ENCODE measurements at regions not wholly inside any gene's neighbourhood (a gene's known extent, or its start where the extent isn't known, plus 50 kb on each side); places are given as distances from the start of the nearest gene placed in this dataset.

DNA sequence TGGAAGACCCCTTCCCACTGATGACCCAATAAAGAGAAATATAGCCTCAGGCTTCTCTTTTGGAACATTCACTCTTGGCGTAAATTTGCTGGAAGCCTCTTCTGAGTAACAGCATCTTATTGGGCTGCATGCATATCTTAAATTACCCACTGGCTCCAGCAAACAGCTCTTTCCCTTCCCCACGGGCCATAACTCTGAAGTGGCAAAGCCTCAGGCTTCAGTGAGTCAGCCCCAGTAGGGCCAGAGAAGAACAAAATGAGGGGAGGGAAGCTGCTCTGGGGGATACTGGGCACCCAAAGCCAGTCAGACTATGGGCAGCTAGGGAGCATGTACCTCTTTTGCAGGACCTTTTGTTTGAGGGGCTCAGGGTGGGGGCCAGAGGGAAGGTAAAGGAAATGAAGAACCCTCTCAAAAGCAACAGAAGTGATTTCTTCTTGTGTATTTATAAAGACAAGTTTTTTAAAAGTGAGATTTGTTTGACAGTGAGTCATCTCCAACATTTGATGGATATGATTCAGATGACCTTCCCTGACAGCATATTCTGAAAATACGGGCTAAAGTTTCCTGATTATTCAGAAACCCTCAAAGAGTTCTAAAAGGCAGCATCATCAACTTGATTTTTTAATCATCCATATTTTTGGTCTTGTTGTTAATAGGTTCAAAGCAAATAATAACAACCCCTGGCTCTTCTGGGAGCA, 203.4 kb downstream of the KIF18A start:
- no peak for DNase-seq

DNA sequence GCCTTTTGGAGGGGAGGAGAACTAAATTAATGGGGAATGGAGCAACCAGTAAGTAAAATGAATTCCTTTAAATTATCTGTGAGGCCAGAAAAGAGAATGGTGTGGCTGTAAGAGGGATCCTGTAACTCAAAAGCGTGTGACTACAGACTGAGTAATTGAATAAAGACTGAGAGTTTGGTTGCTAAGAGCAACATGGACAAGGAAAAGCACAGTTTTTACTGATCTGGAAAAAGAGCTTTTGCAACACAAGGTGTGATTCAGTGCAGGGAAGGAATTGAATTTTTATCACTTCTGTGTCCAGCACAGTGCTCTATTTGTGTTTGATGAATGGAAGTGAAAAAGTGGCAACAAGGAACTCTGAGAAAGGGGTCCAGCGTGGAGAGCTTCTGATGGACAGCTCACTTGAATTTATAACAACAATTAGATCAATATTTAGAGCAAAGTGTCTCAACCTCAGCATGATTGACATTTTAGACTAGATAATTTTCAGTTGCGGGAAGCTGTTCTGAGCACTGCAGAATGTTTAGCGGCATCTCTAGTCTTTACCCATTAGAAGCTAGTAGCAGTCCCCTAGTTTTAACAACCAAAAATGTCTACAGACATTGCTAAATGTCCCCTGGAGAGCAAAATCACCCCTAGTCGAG, 202.8 kb upstream of the BDNF start:
- DNase-seq, result no peak

DNA sequence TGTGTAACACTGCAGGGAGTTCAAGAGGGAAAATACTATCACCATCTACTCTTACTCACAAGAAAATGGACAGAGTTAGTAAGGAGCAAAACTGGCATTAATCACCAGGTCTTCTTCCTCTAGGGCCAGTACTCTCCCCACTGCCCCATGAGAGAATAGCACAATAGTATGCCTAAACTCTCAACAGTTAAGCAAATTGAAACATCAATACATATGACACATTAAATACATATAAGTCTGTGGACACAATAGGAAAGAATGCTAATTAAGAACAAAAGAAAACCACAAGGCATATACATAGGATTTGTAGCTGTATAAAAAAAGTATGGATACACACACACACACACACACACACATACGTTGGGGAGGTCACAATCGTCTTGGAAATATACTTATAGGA, 197.9 kb upstream of the BDNF start:
- DNase-seq, result no peak

- no peak for DNase-seq
Measured at GRCh38 chr11:27896096-27896495, 195.8 kb upstream of the BDNF start.

DNA sequence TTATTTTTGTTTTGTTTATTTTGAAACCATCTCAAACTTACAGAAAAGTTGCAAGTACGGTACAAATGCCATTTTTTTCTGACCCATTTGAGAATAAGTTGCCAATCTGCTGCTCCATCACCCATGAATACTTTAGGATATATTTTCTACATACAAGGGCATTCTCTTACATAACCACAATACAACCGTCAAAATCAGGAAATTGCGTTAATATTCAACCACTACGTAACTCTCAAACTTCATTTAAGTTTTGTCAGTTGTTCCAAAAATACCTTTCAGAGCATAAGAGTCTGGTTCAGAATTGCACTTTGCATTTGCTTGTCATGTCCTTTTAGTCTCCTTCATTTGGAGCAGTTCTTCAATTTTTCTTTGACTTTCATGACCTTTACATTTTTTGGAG, 194.3 kb upstream of the BDNF start:
- no peak for DNase-seq

GRCh38 chr11:27886857-27887256, 186.6 kb upstream of the BDNF start:
- DNase-seq, result no peak

GRCh38 chr11:27882066-27882697, 181.9 kb upstream of the BDNF start:
- no peak for DNase-seq

- no peak for DNase-seq
Measured at GRCh38 chr11:27875831-27876775, 175.8 kb upstream of the BDNF start.

DNA sequence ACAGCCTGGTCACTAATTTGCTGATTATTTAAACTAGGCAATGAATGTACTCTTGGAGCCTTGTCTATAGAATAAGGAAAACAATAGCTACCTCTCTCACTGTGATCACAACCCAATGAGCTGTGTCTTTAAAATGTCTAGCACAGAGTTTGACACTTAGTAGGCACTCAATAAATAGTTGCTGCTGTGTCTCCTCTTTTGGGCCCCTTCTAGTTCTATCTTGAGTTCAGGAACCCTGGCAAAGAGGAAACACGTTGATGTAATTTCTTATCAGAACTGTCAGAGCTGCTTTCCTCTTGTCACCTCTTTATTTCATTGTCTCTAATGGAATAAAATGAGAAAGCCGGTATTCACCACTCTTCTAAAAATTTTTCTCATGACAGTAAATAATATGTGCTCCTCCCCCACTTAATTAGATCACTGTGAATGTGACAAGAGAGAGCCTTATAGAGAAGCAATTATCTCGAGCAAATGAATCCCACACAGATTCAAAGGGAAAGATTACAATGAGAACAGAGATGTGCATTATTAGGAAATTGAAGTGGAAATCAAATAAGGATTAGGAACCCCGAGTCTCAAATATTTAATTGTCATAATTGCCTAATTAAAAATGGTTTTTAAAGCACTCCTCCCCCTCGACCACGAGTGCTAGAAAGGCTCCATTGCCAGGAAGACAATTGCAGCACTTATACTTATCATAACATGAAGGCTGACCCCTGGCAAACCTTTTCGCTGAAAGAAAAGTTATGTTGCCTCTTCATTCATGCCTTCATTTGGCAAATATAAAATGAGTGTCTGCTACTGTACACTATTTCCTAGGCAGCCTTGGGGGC, 175.0 kb upstream of the BDNF start:
- DNase-seq, result no peak

- no peak for DNase-seq
Measured at GRCh38 chr11:27873664-27874063, 173.4 kb upstream of the BDNF start.

DNA sequence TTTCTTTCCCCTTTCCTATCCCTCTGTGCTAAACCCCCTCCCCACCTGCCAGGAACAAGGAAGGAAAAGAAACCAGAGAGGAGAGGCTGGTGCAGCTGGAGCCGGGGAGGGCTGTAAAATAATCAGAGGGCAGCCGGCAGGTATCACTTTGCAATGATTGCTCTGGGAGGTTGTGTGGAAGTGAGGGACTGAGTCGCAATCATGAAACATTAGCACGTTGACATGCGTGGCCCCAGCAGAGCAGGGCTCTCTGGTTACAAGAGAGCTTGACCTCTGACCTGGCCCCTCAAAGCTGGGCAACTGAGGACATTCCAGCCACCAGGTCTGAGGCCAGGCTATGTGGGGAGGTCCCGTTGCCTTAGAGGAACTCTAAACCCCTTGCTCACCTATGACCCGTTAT, 170.8 kb upstream of the BDNF start:
- DNase-seq, result no peak

GRCh38 chr11:27869701-27870100, 169.4 kb upstream of the BDNF start:
- DNase-seq, result no peak

GRCh38 chr11:27868709-27869108, 168.5 kb upstream of the BDNF start:
- no peak for DNase-seq

DNA sequence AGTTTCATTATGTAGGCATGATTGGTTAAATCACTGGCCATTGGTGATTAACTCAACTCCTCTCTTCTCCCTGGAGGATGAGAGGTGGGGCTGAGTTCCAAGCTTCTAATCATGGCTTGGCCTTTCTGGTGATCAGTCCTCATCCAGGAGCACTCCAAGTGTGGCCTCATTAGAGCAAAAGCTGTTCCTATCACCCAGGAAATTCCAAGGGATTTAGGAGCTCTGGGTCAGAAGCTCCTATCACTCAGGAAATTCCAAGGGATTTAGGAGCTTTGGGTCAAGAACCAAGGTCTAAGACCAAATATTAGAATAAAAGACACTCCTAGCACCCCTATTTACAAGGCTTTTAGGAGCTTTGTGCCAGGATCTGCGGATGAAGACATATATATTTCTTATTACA, 168.0 kb upstream of the BDNF start:
- DNase-seq, result no peak

GRCh38 chr11:27865105-27865504, 164.8 kb upstream of the BDNF start:
- DNase-seq, result no peak

DNA sequence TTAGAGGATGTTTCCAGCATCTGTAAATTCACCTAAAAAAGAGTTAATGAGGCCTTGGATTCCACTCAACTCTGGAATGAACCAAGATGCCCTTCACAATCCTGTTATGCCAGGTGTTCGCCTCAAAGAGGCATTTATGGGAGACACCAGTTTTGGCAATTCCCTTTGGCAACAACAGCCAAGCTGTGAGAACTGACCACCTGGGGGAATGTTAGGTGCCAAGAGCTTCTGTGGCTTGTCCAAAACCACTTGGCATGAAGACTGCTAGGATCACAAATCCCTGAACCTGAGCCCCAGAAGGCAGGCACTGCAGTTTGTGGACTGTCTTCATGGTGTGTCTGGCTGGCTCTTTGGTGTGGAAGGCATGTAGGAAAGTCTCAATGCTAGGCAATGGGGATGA, 164.4 kb upstream of the BDNF start:
- DNase-seq, result no peak

DNA sequence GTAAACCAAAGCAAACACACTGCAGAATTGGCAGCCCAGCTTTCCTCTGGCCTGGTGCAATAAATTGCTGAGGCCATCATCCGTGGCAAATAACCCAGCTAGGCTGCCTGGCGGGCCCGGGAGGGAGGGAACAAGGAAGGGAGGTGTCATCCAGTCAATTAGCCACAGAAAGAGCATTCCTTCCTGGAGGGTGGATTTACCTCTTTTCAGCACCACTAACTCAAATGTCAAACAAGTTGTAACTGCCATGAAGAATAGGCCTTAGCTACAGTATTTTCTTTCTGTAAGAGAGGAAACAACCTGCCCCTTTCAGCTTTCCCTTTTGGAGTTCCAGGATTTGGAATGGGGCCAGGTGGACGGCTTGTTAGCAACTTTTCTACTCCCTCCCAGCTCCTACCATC, 163.8 kb upstream of the BDNF start:
- no peak for DNase-seq

GRCh38 chr11:27863637-27864036, 163.4 kb upstream of the BDNF start:
- no peak for DNase-seq

DNA sequence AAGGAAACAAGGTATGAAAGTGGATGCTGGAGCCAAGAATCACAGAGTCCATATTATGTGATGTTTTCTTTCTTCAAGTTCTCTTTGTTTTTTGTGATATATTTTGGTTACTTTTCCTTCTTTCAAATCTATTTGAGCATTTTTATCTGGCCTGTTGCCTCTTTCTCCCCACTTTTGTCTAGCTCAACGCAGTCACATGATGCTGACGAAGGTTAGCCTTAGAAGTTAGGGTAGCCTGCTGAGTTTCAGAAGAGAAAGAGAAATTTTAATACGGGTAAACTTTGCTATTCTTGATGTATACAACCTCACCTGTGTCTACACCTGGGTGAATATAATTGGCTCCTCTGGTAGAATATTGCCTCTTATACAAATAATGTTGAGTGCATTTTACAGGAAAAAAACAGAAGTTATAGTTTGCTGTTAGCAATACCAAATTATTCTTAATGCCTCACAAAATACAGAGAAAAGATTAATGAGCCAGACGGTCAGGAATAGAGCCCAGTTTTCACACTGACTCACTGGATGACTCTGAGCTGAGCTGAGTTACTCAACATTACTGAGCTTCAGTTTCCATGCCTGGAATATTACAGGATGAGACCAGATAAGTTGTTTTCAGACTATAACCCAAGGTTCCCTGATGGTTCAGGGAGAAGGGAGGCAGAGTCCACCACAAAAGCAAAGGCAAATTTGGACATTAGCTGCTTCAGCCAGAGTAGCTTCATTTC, 161.6 kb upstream of the BDNF start:
- DNase-seq, result no peak

- DNase-seq, result no peak
Measured at GRCh38 chr11:27860811-27861210, 160.6 kb upstream of the BDNF start.

GRCh38 chr11:27858866-27859265, 158.6 kb upstream of the BDNF start:
- no peak for DNase-seq

DNA sequence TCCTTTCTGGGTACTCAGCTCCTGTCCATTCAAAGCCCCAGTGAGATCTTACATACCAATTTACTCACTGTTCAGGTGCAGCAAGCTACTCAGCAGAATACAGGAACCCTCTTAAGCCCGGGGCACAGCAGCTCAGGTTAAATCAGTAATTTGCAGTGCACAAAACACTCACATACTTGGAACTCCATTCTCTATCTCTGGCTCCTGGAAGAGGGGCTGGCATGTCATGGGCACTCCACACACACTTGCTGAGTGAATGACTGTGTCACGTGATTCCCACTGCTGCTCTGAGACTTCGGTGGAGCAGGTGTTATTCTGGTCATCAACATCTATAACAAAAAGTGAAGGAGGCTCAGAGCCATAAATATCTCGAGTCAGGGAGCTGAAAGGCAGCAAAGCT, 157.3 kb upstream of the BDNF start:
- DNase-seq, result no peak
